HL-60 (cell line): ENCODE measurements at regions not wholly inside any gene's neighbourhood (a gene's known extent, or its start where the extent isn't known, plus 50 kb on each side); places are given as distances from the start of the nearest gene placed in this dataset.

Experiments
- DNase-seq, 2 experiments: peaks; one replicate each; pipeline ENCODE4 v3.0.0-alpha.2; 2010 to 2020; ENCODE audit warnings: low read depth in 1 of 2, low spot score in 1 of 2
- H3K27ac ChIP-seq: fragments of 250-450 bp; sonication (Bioruptor Pico); replicated peaks from 2 replicates; pipeline ENCODE4 v1.5.1; 2020; ENCODE audit warnings: mild to moderate bottlenecking, moderate library complexity
- H3K27me3 ChIP-seq: fragments of 250-450 bp; sonication (Bioruptor Pico); 2 replicates; pipeline ENCODE4 v1.5.1; 2021; ENCODE audit warnings: mild to moderate bottlenecking, moderate library complexity; ENCODE audit not compliant: insufficient read depth, poor library complexity, severe bottlenecking
- H3K4me3 ChIP-seq: replicated peaks from 2 replicates; pipeline ENCODE4 v1.5.1; 2011; ENCODE audit warnings: mild to moderate bottlenecking, control low read depth, low read length; ENCODE audit not compliant: insufficient read depth
- CTCF ChIP-seq: IDR thresholded peaks from one replicate; pipeline ENCODE4 v1.5.1; 2011; ENCODE audit warnings: low read length, control low read depth, inconsistent platforms; ENCODE audit not compliant: insufficient read depth
- GABPA ChIP-seq: IDR thresholded peaks from 2 replicates; pipeline ENCODE4 v1.6.1; 2012; ENCODE audit warnings: low read depth
- POLR2AphosphoS5 ChIP-seq: IDR thresholded peaks from 2 replicates; pipeline ENCODE4 v1.6.1; 2012; ENCODE audit warnings: low read depth
- REST ChIP-seq: IDR thresholded peaks from 2 replicates; pipeline ENCODE4 v1.6.1; 2012; ENCODE audit warnings: low read depth; ENCODE audit not compliant: insufficient replicate concordance
- SPI1 ChIP-seq: IDR thresholded peaks from 2 replicates; pipeline ENCODE4 v1.6.1; 2012; ENCODE audit warnings: low read depth, mild to moderate bottlenecking, borderline replicate concordance

- H3K27me3 ChIP-seq: no peaks in the 10 kb centered on the region
- H3K4me3 ChIP-seq: no peak overlapping the region
- TF ChIP-seq GABPA (no peak), REST (no peak), SPI1 (no peak), CTCF (no peak), POLR2AphosphoS5 (no peak)
- no peak for DNase-seq
- H3K27ac ChIP-seq: no peak overlapping the region
These were observed 183.9 kb upstream of the NCAM1 start for GRCh38 chr11:112777283-112777751.

GRCh38 chr11:112778091-112778876, 182.9 kb upstream of the NCAM1 start:
- Histone ChIP-seq H3K27ac (no peak overlapping the region), H3K27me3 (no peaks in the 10 kb centered on the region), H3K4me3 (no peak overlapping the region)
- no peak for DNase-seq
- TF ChIP-seq POLR2AphosphoS5 (no peak), SPI1 (no peak), CTCF (no peak), GABPA (no peak), REST (no peak)

GRCh38 chr11:112778877-112779266, 182.3 kb upstream of the NCAM1 start:
- no peak overlapping the region for H3K4me3 ChIP-seq
- DNase-seq: no peak

More at GRCh38 chr11:112778877-112779266, 182.3 kb upstream of the NCAM1 start:
- TF ChIP-seq SPI1 (no peak), GABPA (no peak), CTCF (no peak), REST (no peak), POLR2AphosphoS5 (no peak)
- Histone ChIP-seq H3K27ac (no peak overlapping the region), H3K27me3 (no peaks in the 10 kb centered on the region)
